ENCODE measurements at regions not wholly inside any gene's neighbourhood (a gene's known extent, or its start where the extent isn't known, plus 50 kb on each side); places are given as distances from the start of the nearest gene placed in this dataset.

- H3K4me3 Mint-ChIP-seq: no peak overlapping the region
- CTCF ChIA-PET: no interaction called here
- H3K4me1 Mint-ChIP-seq: no peaks in the 10 kb centered on the region
- no peak for TF ChIP-seq CTCF (IDR thresholded peaks at IDR 0.05)
- H3K36me3 Mint-ChIP-seq (ENCODE audit: low read depth): no peaks in the 10 kb centered on the region
- DNase-seq: no peak
- H3K9me3 Mint-ChIP-seq: peaks cover 6% of the 10 kb centered on the region
- POLR2A ChIA-PET: no interaction called here
- ATAC-seq (ENCODE audit: low read depth): no peak
- no peak overlapping the region for H3K27ac Mint-ChIP-seq
- no peaks in the 10 kb centered on the region for H3K27me3 Mint-ChIP-seq
- intact Hi-C loops (cut with micrococcal nuclease): no loop called here
These were observed 605.4 kb upstream of the FZD8 start for GRCh38 chr10:36247478-36247877.

- DNase-seq (no peak), ATAC-seq (ENCODE audit: low read depth) (no peak)
- no peak overlapping the region for H3K27ac Mint-ChIP-seq
- TF ChIP-seq CTCF (IDR thresholded peaks at IDR 0.05): no peak
- H3K36me3 Mint-ChIP-seq (ENCODE audit: low read depth): no peaks in the 10 kb centered on the region
- peaks cover 18% of the 10 kb centered on the region for H3K9me3 Mint-ChIP-seq
- no peaks in the 10 kb centered on the region for H3K4me1 Mint-ChIP-seq
- no peaks in the 10 kb centered on the region for H3K27me3 Mint-ChIP-seq
- intact Hi-C loops (cut with micrococcal nuclease): no loop called here
- ChIA-PET CTCF (no interaction called here), POLR2A (no interaction called here)
- H3K4me3 Mint-ChIP-seq: no peak overlapping the region
These were observed 594.8 kb upstream of the FZD8 start for GRCh38 chr10:36236931-36237330.

- Mint-ChIP-seq H3K4me3 (no peak overlapping the region), H3K27ac (no peak overlapping the region), H3K27me3 (no peaks in the 10 kb centered on the region), H3K4me1 (no peaks in the 10 kb centered on the region), H3K9me3 (peaks cover 16% of the 10 kb centered on the region), H3K36me3 (ENCODE audit: low read depth) (no peaks in the 10 kb centered on the region)
- intact Hi-C loops (cut with micrococcal nuclease): no loop called here
- TF ChIP-seq CTCF (IDR thresholded peaks at IDR 0.05): no peak
- ChIA-PET POLR2A (no interaction called here), CTCF (no interaction called here)
- DNase-seq (no peak), ATAC-seq (ENCODE audit: low read depth) (no peak)
These were observed 594.2 kb upstream of the FZD8 start for GRCh38 chr10:36236341-36236740.

GRCh38 chr10:36232935-36233334 lies 590.8 kb upstream of the FZD8 start:
- no peak for ATAC-seq (ENCODE audit: low read depth)
- DNase-seq: no peak
- Mint-ChIP-seq H3K9me3 (peaks cover 7% of the 10 kb centered on the region), H3K27ac (no peak overlapping the region), H3K27me3 (no peaks in the 10 kb centered on the region), H3K4me1 (no peaks in the 10 kb centered on the region), H3K36me3 (ENCODE audit: low read depth) (no peaks in the 10 kb centered on the region), H3K4me3 (no peak overlapping the region)
- intact Hi-C loops (cut with micrococcal nuclease): no loop called here
- CTCF ChIA-PET: no interaction called here
- POLR2A ChIA-PET: no interaction called here
- no peak for TF ChIP-seq CTCF (IDR thresholded peaks at IDR 0.05)

GRCh38 chr10:36224431-36224985 lies 582.4 kb upstream of the FZD8 start:
- H3K27me3 Mint-ChIP-seq: no peaks in the 10 kb centered on the region
- no peaks in the 10 kb centered on the region for H3K9me3 Mint-ChIP-seq
- no peaks in the 10 kb centered on the region for H3K4me1 Mint-ChIP-seq
- no peak for TF ChIP-seq CTCF (IDR thresholded peaks at IDR 0.05)
- H3K4me3 Mint-ChIP-seq: no peak overlapping the region
- no peak for DNase-seq
- H3K27ac Mint-ChIP-seq: no peak overlapping the region
- no peak for ATAC-seq (ENCODE audit: low read depth)
- POLR2A ChIA-PET: no interaction called here
- intact Hi-C loops (cut with micrococcal nuclease): no loop called here
- CTCF ChIA-PET: no interaction called here
- no peaks in the 10 kb centered on the region for H3K36me3 Mint-ChIP-seq (ENCODE audit: low read depth)
